Activated naive CD4-positive, alpha-beta T cell treated with anti-CD3 and anti-CD28 coated beads, Interleukin-2, amount 50 U/mL, for 72 hours (primary cell): ENCODE measurements at regions not wholly inside any gene's neighbourhood (a gene's known extent, or its start where the extent isn't known, plus 50 kb on each side); places are given as distances from the start of the nearest gene placed in this dataset.

Source experiments
- ATAC-seq, 2 donors: fragments of 150-1000 bp; cut with Tn5 transposase; 2 replicates each; pipeline ENCODE4 v1.10.0; 2021; ENCODE audit warnings: mild to moderate bottlenecking in 2 of 2, moderate library complexity in 2 of 2
- DNase-seq, 2 donors: peaks; one replicate each; pipeline ENCODE4 v3.0.0; 2021 to 2022; ENCODE audit warnings: low spot score in 2 of 2
- H3K27ac Mint-ChIP-seq, 2 donors: one replicate each; pipeline ENCODE4 v1.8.0; 2022; ENCODE audit warnings: mild to moderate bottlenecking in 2 of 2, mixed read lengths in 2 of 2
- H3K36me3 Mint-ChIP-seq, 2 donors: one replicate each; pipeline ENCODE4 v1.8.0; 2022; ENCODE audit warnings: mixed read lengths in 2 of 2
- H3K9me3 Mint-ChIP-seq, 2 donors: one replicate each; pipeline ENCODE4 v1.8.0; 2022; ENCODE audit warnings: mixed read lengths in 2 of 2

DNA sequence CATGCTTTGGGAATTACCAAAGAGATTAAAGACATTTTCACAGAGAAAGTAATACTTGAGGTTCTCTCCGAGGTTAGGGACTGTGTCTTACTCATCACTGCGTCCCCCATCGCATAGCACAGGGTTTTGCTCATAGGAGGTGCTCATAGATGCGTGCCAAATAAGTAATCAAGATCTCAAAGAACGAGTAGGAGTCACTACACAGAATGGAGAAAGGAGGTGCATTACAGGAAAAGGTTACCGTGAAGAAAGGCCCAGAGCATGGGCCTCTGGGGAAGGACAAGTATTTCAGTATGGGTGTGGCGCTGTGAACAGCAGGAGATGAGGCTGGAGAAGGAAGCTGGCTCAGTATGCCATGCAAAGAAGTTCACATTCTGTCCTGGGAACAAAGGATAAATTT is 182.4 kb downstream of the ACTL7B start:
- no peak overlapping the region for H3K27ac Mint-ChIP-seq
- no peaks in the 10 kb centered on the region for H3K36me3 Mint-ChIP-seq
- DNase-seq (no peak), ATAC-seq (no peak)
- no peaks in the 10 kb centered on the region for H3K9me3 Mint-ChIP-seq

DNA sequence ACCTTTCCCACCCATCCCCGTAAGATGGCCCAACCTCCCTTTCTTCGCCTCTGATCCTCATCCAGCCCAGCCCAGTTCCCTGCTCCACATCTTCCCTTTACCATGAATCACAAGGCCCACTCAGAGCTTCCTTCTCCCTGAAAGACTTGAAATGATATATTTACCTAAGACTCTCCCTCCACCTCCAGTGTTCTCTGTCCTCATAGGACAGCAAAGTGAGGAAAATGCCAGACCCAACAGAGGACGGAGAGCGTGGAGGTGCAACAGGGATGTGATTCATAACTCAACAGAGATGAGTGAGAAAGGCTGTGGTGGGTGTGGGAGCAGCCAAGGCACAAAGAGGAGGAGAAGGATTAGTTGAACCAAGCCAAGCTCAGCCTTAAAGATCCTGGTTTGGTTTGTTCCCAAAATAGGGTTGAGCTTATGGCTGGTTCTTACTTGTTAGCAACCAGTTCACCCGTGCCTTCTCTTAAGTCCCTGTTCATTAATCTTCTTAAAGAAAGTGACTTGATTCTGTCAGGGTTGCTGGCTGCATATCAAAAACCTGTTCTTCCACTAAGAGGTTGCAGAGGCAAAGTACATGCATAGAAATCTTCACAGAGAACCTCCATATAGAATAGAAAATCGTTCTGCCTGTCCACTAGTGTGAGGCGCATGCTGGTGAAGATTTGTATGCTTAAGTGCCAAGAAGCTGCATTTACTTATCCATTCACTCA is 183.2 kb downstream of the ACTL7B start:
- DNase-seq (no peak), ATAC-seq (no peak)
- H3K9me3 Mint-ChIP-seq: peaks cover 0 to 2% of the 10 kb centered on the region in 2 donors
- no peak overlapping the region for H3K27ac Mint-ChIP-seq
- H3K36me3 Mint-ChIP-seq: no peaks in the 10 kb centered on the region

DNA sequence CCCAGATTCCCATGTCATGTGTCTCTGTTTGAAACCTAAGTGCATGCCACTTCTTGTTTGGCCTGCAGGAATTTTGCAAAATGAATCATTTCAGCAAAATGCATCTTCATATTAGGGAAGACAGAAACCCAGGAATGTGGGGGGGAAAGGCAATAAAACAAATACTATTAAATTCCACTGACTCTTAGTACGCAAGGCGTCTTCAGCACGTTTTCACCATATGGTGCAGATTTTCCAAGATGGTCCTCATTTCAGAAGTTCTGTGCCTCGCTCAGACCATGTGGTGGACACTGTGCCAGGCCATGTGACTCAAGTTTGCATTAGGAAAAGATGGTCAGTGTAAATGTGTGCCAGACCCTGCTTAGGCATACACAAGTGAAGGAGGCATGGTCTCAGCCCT is 184.0 kb downstream of the ACTL7B start:
- DNase-seq (no peak), ATAC-seq (no peak)
- H3K36me3 Mint-ChIP-seq: no peaks in the 10 kb centered on the region
- H3K9me3 Mint-ChIP-seq: peaks cover 0 to 4% of the 10 kb centered on the region in 2 donors
- H3K27ac Mint-ChIP-seq: no peak overlapping the region

DNA sequence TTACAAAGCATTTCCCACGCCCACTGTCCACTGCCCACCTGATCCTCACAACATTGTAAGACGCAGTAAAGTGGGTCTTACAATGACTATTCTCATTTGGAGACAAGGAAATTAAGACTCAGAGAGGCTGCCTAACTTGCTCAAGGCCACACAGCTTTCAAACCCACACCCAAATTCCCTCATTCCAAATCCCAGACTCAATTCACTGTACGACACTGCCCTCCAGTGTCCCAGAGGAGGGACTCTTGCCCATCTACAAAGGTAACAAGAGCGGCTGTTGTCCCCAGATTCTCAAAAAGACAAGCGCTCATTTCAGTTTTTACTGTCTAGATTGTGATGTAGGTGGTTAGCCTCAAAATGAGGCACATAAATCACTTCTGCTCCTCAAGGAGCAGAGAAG is 184.6 kb downstream of the ACTL7B start:
- Mint-ChIP-seq H3K36me3 (no peaks in the 10 kb centered on the region), H3K9me3 (peaks cover 0 to 4% of the 10 kb centered on the region in 2 donors), H3K27ac (no peak overlapping the region)
- ATAC-seq (no peak), DNase-seq (no peak)

DNA sequence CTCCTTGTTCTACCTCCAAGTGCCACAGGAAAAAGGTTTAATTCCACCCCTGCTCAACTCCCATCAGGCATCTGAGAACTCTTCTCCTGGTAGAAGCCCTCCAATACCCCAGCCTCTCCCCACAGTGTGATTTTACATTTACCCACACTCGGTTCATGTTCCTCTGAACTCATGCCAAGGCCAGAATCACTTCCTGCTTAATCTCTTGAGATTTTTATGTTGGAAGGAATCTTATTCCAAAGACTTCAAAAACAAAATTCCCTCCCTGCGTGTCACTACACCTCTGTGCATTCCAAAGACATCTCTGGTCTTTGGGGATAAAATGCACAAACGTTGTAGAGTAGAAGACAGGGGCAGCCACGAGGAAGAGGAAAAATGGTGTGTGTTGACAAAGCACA is 186.8 kb downstream of the ACTL7B start:
- ATAC-seq (no peak), DNase-seq (no peak)
- H3K27ac Mint-ChIP-seq: no peak overlapping the region
- H3K9me3 Mint-ChIP-seq: peaks cover 0 to 4% of the 10 kb centered on the region in 2 donors
- no peaks in the 10 kb centered on the region for H3K36me3 Mint-ChIP-seq

DNA sequence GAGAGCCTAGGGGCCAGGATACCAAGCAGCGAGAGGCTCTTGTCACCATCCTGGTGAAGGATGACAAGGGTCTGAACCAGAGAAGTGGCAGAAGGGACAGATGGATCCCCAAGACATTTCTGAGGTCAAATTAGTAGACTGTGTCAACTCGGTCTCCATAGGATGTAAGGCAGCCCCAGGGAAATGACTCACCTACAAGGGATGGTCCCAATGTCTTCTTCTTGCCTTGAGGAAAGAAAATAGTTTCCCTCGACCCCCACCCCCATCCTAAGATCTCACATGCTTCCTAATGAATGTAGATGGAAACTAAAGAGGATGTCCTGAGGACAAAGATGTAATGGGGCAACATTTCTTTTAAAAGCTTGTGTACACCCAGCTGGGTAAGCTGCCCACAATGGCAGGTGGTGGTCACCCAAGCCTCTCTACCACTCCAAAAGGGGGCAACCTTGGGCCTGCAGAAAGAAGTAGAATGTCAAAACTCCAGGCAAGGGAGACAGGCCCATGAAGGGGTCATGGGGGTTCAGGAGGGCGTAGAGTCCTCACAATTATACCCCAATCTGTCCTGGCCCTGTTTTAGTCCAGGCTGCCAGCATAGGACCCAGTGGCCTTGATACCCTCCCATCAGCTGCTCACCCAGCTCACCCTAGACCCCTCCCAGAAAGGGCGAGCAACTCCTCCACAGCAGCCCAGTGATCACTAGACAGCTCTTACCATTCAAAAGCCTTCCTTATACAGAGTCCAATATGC is 187.4 kb downstream of the ACTL7B start:
- H3K9me3 Mint-ChIP-seq: peaks cover 0 to 4% of the 10 kb centered on the region in 2 donors
- DNase-seq: no peak

DNA sequence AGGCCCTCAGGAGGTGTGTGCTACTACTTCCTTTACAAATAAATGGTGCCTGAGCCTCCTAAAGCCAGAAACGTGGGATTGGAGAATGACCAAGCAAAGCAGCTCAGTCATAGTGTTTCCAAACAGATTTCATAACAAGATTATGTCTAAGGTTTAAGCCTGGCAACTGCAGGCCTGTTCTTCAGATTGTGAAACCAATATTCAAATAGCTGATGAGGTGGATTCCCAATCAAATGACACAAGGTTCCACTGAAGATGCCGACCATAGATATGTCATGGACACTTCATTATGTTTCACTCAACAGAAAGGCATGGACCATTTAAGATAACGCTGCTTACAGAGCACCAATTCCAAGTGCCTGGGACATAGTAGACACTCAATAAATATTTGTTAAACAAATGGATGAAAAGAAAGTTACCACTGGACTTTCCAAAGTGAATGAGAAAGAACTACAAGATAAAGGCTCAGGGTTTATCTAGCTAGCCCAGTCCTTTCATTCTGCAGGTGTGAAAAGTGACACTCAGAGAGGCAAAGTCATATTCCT is 189.5 kb downstream of the ACTL7B start:
- Mint-ChIP-seq H3K27ac (no peak overlapping the region), H3K9me3 (peaks cover 0 to 4% of the 10 kb centered on the region in 2 donors), H3K36me3 (peaks cover 0 to 9% of the 10 kb centered on the region in 2 donors)
- DNase-seq (no peak), ATAC-seq (no peak)

More for the DNA sequence above, 187.4 kb downstream of the ACTL7B start:
- no peaks in the 10 kb centered on the region for H3K36me3 Mint-ChIP-seq
- H3K27ac Mint-ChIP-seq: no peak overlapping the region
- ATAC-seq: no peak

DNA sequence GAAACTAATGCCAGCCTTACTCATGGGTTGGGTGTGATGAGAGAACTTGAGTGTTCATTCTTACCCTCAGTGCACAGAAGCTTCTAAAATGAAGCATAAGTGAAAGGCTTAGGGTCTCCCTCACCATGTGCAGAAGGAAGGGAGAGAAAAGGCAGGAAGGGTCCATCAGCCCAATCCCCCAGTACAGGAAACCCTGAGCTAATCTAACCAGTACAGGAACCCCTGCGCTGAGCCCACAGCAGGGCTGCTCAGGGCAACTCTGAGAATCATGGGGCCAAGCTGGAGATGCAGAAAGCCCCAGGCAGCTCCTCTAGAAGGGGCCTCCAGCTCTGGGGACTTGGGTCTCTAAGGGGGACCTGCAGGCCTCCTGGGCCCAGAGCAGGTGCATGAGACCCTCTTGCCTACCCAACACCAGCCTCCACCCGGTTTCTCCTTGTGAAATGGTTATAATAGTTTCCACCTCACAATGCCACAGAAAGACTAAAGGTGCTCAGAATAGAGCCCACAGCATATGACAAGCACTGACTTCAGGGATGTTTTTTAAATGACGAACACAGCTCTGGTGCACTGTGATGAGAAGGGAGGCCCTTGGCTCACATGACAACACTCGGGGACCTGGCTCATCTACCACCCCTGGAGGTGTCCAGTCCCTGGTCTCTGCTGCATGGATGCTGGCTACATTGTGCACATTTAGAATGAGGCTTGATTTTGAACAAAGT is 190.1 kb downstream of the ACTL7B start:
- no peak for ATAC-seq
- DNase-seq: no peak
- peaks cover 2 to 4% of the 10 kb centered on the region in 2 donors for H3K9me3 Mint-ChIP-seq
- no peak overlapping the region for H3K27ac Mint-ChIP-seq
- peaks cover 0 to 14% of the 10 kb centered on the region in 2 donors for H3K36me3 Mint-ChIP-seq

DNA sequence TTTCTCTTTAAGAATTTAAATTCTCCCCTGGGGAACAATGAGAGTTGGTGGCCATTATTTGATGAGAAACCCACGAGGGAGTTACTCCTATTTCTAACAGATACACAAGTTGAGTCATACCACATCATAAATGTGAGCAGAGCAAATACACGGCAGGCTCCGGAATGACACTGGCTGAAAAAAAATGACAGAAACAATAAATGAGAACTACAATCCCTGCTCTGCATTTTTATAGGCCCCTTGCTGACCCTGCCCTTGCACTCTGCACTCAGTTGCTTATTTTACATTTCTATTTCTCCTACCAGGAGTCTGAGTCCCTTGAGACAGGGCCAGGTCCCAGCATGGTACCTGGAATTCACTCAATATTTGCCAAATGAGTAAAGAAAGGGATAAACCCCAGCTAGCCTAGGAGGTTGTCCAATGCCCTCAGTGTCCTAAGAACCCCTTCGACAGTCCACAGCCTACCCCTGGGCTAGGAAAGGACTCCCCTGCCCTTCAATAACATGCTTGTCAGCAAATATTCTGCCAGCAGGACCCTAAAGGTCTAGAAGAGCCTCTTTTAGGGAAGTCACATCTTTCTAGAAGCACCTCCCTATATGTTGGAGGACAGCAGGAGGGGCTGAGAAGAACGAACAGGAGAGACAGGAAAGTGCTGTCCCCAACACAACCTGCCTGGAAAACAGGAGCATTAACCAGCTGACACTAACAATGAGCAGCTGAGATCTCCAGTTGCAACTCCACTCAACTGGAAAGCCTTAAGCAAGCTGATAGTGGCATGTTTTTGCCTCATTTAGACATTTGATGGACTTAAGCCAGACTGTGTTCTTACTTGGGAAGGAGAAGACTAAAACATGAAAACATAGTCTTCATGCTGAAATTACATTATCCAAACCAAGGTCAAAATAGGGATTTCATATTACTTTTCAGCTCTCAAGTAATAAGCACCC is 191.2 kb downstream of the ACTL7B start:
- ATAC-seq (no peak), DNase-seq (no peak)
- peaks cover 9 to 13% of the 10 kb centered on the region in 2 donors for H3K9me3 Mint-ChIP-seq
- no peak overlapping the region for H3K27ac Mint-ChIP-seq
- H3K36me3 Mint-ChIP-seq: peaks cover 5 to 22% of the 10 kb centered on the region in 2 donors

DNA sequence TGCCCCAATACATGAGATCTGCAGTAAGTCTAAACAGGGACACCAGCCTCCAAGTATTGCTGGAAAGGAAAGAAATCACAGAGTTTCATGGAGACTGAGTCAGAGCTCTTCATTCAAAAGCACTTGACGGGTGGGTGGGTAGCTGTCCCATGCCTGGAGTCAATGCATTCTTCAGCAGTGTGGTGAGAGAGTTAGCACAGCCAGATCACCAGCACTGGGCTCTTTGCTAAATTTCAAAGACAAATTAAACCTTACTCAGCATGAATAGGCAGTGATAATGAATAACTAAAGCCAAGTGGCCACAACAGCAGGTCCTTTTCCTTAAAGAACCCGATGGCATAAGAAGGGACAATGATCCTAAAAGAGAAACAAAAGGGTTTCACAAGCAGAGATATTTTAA is 192.4 kb downstream of the ACTL7B start:
- Mint-ChIP-seq H3K9me3 (peaks cover 16 to 19% of the 10 kb centered on the region in 2 donors), H3K27ac (no peak overlapping the region), H3K36me3 (peaks cover 14 to 33% of the 10 kb centered on the region in 2 donors)
- DNase-seq (no peak), ATAC-seq (no peak)

DNA sequence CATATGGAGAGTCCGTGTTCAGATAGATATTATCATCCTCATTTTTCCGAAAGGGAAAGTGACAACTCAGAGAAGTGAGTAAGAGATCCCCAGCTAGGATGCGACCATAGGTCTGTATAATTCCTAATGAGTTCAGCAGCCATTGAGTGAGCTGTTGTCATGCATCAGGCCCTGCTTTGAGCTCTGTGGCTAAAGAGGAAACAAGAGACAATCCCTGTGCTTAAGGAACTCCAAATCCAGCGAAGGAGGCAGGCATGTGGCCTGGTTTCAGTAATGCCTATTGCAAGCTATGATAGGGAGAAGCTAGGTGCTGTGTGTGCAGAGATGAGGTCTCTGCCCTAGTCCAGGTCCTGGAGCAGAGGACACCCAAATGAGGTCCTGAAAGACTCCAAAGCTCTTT is 192.8 kb downstream of the ACTL7B start:
- H3K36me3 Mint-ChIP-seq: peaks cover 14 to 34% of the 10 kb centered on the region in 2 donors
- ATAC-seq (no peak), DNase-seq (no peak)
- no peak overlapping the region for H3K27ac Mint-ChIP-seq
- peaks cover 16 to 19% of the 10 kb centered on the region in 2 donors for H3K9me3 Mint-ChIP-seq

DNA sequence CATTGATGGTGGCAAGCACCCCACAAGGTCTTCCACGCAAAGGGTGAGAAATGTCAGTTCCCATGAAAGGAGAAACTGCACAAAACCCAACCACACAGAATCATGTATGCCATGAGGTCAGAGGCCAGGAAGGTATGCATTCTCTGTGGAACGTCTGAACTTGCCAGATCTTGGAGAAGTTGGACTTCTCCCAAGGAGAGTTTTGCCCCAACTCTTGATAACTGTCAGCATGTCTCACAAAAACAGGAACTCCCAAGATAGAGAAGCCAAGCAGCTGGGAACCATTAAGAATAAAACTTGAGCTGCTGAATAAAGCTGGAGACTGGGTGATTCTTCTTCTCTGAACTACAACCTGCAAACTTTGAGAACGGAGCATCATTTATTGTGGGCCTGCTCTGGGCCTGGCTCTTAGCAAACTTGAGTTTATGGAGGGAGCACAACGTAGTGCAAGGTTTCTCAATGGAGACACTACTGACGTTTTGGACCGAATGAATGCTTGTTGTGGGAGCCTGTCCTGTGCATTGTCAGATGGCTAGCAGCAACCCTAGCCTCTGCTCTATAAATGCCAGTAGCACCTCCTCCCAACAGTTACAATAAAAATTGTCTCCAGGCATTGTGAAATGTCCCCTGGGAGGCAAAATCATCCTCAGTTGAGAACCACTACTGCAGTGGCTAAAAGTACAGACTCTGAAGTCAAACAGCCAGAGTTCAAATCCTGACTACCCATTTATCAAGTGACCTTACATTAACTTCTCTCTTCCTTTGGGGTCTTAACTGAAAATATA is 193.5 kb downstream of the ACTL7B start:
- ATAC-seq (no peak), DNase-seq (no peak)
- Mint-ChIP-seq H3K27ac (no peak overlapping the region), H3K9me3 (peaks cover 11 to 23% of the 10 kb centered on the region in 2 donors), H3K36me3 (peaks cover 14 to 34% of the 10 kb centered on the region in 2 donors)

DNA sequence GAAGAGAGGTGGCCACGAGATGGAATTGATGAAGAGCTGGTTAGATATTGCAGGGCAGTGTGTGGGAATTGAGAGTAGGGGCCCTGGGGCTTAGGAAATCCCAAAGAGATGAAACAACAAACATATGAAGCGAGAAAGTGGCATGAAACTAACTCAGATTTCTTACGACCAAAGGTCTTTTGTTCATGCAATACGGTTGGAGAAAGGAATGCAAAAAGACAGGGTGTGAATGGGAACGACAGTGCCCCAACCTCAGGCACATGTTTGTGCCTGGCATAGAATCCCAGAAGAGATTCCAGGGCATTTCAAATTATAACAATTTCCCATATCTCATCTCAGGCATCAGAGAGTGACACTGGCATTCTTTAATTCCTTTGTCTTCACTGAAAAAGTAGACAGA is 199.2 kb downstream of the ACTL7B start:
- Mint-ChIP-seq H3K9me3 (peaks cover 11 to 28% of the 10 kb centered on the region in 2 donors), H3K36me3 (peaks cover 14 to 24% of the 10 kb centered on the region in 2 donors), H3K27ac (no peak overlapping the region)
- ATAC-seq: no peak
- no peak for DNase-seq

DNA sequence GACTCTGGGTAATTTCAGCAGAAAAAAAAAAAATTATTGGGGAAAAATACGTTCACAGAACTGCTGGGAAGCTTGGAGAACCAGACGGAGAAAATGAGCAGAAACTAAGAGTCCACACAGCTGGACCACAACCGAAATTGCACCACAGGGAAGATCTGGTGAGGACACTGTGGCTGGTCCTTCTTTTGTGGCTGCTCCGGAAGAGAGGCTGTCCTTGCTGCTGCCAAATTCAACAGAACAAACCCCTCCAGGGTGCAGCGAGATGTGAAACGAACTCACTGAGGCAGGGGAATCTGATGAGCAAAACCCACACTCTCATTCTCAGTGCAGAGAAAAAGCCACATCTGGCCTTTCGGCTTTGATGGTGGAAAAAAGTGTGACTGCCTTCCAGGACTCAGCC is 200.0 kb downstream of the ACTL7B start:
- ATAC-seq (no peak), DNase-seq (no peak)
- Mint-ChIP-seq H3K9me3 (peaks cover 11 to 27% of the 10 kb centered on the region in 2 donors), H3K36me3 (peaks cover 14 to 21% of the 10 kb centered on the region in 2 donors), H3K27ac (no peak overlapping the region)

DNA sequence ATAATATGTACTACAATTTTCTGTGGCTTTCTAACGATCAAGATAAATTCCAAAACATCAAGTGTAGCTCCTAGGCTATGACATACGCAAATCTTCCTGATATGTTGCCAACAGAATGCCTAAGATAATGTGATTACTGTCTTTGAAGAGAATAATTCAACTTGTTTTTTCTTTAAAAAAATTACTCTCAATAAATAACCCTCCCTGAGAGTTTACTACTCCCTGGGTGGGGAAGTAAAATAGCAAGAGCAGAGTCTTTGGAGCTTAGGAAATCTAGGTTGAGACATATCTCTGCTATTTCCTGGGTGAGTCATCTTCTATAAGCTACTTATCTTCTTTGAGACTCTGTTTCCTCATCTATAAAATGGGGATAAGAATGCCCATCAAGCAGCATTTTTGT is 201.2 kb downstream of the ACTL7B start:
- H3K36me3 Mint-ChIP-seq: peaks cover 9 to 12% of the 10 kb centered on the region in 2 donors
- ATAC-seq (no peak), DNase-seq (no peak)
- no peak overlapping the region for H3K27ac Mint-ChIP-seq
- peaks cover 6 to 15% of the 10 kb centered on the region in 2 donors for H3K9me3 Mint-ChIP-seq
